HG03066 (cell line): ENCODE measurements at regions not wholly inside any gene's neighbourhood (a gene's known extent, or its start where the extent isn't known, plus 50 kb on each side); places are given as distances from the start of the nearest gene placed in this dataset.

Experiments used
- ATAC-seq: cut with Tn5 transposase; IDR thresholded peaks from one replicate; pipeline ENCODE4 v1.9.1; 2021; ENCODE audit warnings: low read depth; ENCODE audit not compliant: unreplicated experiment

DNA sequence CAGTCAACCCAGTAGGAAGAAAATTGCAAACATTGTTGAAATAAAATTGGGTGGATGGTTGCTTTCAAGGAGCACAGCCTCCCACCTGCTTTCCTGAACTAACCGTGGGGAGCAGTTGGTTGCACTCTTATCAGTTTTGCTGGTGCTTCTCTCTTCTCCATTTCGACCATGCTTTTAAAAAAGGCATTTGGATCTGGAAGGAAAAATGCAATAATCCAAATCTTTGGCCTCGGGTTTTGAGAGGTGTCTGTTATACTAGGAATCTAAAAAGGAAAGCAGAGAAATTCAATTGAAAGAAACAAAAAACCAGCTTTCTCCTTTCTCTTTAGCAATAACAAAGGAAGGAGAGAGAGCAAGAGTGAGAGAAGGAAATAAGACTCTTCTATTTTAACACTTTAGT lies 113.6 kb upstream of the ARGLU1 start:
- no peak for ATAC-seq

DNA sequence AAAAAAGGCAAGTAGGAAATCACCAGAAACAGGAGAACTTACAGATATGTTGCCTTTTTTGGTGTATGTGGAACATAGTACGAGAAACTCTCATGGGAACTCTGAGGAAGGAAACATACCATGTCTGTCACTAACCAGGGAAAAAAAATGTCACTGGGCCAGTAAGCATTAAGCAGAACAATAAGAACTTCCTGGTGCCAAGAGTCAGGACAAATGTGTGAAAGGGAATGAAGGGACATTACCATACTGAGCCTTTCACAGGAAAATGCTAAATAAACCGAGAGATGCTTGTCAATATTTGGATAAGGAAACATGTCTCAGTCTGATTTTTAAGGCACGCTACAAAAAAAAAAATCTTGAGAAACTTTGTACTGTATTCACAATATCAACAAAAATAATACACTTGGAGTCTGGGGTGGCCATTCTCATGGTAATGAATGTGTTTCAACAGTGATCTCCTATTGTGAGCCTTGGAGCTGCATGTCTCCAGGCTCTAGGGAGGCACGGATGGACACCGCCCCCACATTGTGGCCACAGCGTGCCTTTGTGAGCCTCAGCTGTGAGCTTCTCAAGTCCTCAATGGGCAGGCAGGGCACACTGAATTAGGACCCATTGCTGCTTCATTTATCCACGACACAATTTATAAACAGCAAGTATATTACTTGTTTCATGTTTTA lies 113.0 kb upstream of the ARGLU1 start:
- ATAC-seq: no peak

DNA sequence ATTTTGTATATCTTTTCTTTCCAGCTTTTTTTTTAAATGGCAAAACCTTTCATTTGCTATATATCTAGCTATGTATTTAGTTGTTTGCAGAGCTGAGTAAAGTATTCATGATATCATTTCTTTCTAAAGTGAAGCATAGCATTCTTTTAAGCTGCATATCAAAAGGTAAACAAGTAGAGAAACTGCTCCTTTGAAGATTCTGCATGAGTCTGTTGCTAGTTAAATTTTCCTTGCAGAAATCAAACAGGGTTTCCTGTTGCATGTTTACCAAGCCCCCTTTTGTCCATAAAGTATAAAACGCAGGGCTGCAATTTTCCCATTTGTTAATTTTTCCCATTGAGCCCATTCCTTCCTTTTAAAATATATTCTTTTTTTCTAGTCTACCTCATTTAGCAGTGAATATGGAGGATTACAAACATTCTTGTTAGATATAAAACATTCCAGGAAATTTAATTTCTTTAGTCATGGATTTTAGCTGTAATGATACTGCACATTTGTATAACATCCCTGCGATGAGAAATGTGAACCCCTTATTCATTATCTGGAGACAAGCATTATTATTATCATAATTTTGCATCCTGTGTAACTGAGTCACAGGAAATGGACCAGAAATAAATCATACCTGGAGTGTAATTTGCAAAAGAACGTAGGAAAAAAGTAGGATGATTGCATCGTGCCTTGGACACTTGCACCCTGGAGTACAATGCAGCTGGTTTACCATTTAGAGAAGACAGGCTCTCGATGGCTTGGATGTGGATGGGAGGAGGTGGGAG lies 110.9 kb upstream of the ARGLU1 start:
- ATAC-seq: no peak

DNA sequence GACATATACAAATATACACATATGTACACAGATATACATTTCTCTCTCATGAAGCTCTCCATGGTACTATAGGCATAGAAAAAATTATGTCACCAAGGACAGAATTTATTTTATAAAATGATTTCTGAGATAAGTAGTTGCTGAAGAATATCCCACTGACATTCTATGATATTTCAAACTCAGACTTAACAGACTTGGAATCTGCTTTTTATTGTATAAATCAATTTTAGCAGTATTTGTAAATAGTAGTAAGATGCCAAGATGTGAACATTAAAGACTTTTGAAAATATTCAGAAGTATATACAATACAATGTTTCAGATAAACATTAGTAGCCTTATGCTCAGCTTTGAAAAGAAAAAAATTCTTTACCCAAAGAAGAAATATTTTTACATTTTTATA lies 107.4 kb upstream of the ARGLU1 start:
- no peak for ATAC-seq

GRCh38 chr13:106660746-106661625 lies 93.0 kb upstream of the ARGLU1 start:
- ATAC-seq: no peak

GRCh38 chr13:106657104-106657503 lies 89.2 kb upstream of the ARGLU1 start:
- ATAC-seq: no peak

GRCh38 chr13:106656186-106656585 lies 88.2 kb upstream of the ARGLU1 start:
- ATAC-seq: no peak

DNA sequence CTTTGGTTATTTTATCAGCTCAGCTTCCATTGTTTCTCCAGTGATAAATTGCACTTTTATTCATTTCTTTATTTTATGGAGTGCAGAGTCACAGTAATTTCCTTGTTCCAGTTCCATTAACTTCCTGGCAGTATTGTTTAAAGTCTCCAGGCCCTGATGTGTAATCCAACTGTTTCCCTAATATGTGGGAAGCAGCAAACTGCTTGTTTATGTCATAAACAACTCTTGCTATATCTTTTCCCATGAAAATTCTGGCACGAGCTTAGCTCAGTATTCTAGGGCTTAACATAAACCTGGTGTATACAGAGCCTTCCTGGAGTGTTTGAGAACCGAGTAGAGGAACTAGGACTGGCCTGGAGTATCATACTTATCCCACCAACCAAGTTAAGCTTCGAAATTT lies 83.5 kb upstream of the ARGLU1 start:
- no peak for ATAC-seq

GRCh38 chr13:106650690-106651205 lies 82.8 kb upstream of the ARGLU1 start:
- no peak for ATAC-seq

- no peak for ATAC-seq
These were observed 81.6 kb upstream of the ARGLU1 start for GRCh38 chr13:106649495-106649894.

GRCh38 chr13:106640515-106640914 lies 72.6 kb upstream of the ARGLU1 start:
- no peak for ATAC-seq

GRCh38 chr13:106637519-106637918 lies 69.6 kb upstream of the ARGLU1 start:
- no peak for ATAC-seq

- ATAC-seq: no peak
These were observed 68.6 kb upstream of the ARGLU1 start for GRCh38 chr13:106636492-106636891.

DNA sequence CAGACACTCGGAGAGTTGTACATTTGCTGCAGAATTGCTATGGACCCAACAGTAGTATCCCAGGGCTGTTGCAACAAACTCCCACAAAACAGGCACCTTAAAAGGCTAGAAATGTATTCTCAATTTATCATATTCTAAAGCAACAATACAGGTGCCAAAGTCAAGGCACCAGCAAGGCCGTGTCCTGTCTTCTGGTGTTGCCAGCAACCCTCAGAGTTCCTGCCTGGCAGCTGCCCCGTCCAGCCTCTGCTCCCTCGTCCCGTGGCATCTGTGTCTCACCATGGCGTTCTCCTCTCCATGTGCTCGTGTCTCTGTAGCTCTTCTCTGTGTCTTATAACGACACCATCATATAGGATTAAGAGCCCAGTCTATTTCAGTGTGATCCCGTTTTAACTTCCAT lies 67.7 kb upstream of the ARGLU1 start:
- no peak for ATAC-seq

DNA sequence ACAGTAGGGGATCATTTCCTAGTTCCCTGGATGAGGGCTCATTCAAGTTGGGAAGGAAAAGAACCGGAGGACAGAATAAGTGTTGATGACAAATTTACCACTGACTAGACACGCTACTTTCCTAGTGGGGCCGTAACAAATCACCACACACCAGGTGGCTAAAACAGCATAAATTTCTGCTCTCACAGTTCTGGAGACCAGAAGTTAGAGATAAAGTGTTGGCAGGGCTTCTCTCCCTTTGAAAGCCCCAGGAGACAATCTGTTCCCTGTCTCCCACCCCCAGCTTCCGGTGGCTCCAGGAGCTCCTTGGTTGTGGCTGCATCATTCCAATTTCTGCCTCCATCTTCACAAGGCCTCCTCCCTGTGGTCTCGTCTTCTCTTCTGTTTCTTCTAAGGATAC lies 65.4 kb upstream of the ARGLU1 start:
- no peak for ATAC-seq

- ATAC-seq: no peak
These were observed 62.7 kb upstream of the ARGLU1 start for GRCh38 chr13:106630650-106631049.

GRCh38 chr13:106630162-106630561 lies 62.2 kb upstream of the ARGLU1 start:
- no peak for ATAC-seq

DNA sequence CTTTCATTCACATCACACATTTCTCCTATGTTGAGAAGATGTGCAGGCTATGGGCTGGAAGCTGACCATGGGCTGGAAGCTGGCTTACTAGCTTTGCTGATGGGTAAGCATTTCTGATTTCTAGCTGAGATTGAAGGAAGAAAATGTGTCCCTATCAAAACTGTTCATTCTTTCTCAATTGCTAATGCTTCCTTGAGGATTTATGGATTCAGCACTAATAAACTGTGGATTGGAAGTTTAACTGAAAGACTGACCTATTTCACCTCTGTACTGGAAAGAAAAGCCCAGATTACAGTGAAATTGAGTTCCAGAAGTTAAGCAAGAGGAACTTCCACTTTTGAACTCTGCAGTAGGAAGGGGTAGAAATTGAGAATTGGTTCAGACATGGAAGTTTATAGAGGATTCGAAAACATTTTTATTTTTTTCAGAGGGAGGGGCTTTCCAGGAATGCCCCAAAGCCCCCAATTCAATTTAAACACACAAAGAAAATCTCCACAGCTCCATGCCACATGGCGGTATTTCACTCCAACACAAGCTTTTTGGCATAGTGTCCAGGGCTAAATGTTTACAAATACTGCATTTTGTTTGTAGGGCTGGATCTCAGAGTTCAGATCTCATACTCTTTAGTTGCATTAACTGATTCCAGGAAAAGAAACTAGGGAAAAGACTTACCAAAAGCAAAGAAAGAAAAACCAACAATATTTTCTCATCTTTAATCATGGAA lies 61.2 kb upstream of the ARGLU1 start:
- ATAC-seq: no peak

- ATAC-seq: no peak
These were observed 58.5 kb upstream of the ARGLU1 start for GRCh38 chr13:106626473-106626872.

DNA sequence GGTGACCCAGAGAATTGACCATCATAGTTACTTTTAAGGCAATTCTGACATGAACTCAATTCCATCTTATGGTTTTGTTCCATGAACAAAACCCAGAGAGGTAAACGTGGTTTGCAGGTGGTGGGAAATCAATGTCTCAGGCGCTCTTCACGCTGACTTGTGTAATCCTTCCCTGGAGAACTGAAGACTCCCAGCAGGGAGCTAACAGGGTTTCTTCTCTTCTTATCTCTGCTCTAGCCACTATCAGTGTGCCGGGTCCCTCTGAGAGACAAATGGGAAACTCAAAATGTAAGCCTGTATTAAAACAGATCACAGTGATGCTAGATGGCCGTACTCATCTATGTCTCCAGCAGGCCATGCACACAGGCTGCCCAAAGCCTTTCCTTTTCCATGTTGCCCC lies 57.6 kb upstream of the ARGLU1 start:
- ATAC-seq: no peak
